ENCODE measurements at regions not wholly inside any gene's neighbourhood (a gene's known extent, or its start where the extent isn't known, plus 50 kb on each side); places are given as distances from the start of the nearest gene placed in this dataset.

- Histone ChIP-seq H3K27me3 (ENCODE audit: insufficient read depth, poor library complexity, severe bottlenecking) (no peaks in the 10 kb centered on the region), H3K4me3 (ENCODE audit: severe bottlenecking) (no peak overlapping the region), H3K27ac (ENCODE audit: poor library complexity, severe bottlenecking) (no peak overlapping the region), H3K36me3 (ENCODE audit: low read depth) (no peaks in the 10 kb centered on the region), H3K9me3 (ENCODE audit: severe bottlenecking) (no peaks in the 10 kb centered on the region), H3K4me1 (ENCODE audit: insufficient read depth, poor library complexity, severe bottlenecking) (no peaks in the 10 kb centered on the region)
- ATAC-seq (ENCODE audit: low read depth): no peak
- no peak for DNase-seq (ENCODE audit: low spot score)
- TF ChIP-seq, protein P1, sequence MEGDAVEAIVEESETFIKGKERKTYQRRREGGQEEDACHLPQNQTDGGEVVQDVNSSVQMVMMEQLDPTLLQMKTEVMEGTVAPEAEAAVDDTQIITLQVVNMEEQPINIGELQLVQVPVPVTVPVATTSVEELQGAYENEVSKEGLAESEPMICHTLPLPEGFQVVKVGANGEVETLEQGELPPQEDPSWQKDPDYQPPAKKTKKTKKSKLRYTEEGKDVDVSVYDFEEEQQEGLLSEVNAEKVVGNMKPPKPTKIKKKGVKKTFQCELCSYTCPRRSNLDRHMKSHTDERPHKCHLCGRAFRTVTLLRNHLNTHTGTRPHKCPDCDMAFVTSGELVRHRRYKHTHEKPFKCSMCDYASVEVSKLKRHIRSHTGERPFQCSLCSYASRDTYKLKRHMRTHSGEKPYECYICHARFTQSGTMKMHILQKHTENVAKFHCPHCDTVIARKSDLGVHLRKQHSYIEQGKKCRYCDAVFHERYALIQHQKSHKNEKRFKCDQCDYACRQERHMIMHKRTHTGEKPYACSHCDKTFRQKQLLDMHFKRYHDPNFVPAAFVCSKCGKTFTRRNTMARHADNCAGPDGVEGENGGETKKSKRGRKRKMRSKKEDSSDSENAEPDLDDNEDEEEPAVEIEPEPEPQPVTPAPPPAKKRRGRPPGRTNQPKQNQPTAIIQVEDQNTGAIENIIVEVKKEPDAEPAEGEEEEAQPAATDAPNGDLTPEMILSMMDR (IDR thresholded peaks at IDR 0.05; ENCODE audit: poor library complexity, severe bottlenecking): no peak
These were observed 74.4 kb upstream of the TRIB2 start for GRCh38 chr2:12642332-12642731.

GRCh38 chr2:12642859-12643258, 73.9 kb upstream of the TRIB2 start:
- Histone ChIP-seq H3K36me3 (ENCODE audit: low read depth) (no peaks in the 10 kb centered on the region), H3K27ac (ENCODE audit: poor library complexity, severe bottlenecking) (no peak overlapping the region), H3K9me3 (ENCODE audit: severe bottlenecking) (no peaks in the 10 kb centered on the region), H3K4me1 (ENCODE audit: insufficient read depth, poor library complexity, severe bottlenecking) (no peaks in the 10 kb centered on the region), H3K27me3 (ENCODE audit: insufficient read depth, poor library complexity, severe bottlenecking) (no peaks in the 10 kb centered on the region), H3K4me3 (ENCODE audit: severe bottlenecking) (no peak overlapping the region)
- TF ChIP-seq, protein P1 (IDR thresholded peaks at IDR 0.05; ENCODE audit: poor library complexity, severe bottlenecking): no peak
- no peak for DNase-seq (ENCODE audit: low spot score)
- no peak for ATAC-seq (ENCODE audit: low read depth)

GRCh38 chr2:12649602-12650400, 66.9 kb upstream of the TRIB2 start:
- Histone ChIP-seq H3K27ac (ENCODE audit: poor library complexity, severe bottlenecking) (no peak overlapping the region), H3K27me3 (ENCODE audit: insufficient read depth, poor library complexity, severe bottlenecking) (no peaks in the 10 kb centered on the region), H3K4me1 (ENCODE audit: insufficient read depth, poor library complexity, severe bottlenecking) (no peaks in the 10 kb centered on the region), H3K9me3 (ENCODE audit: severe bottlenecking) (no peaks in the 10 kb centered on the region), H3K36me3 (ENCODE audit: low read depth) (no peaks in the 10 kb centered on the region), H3K4me3 (ENCODE audit: severe bottlenecking) (no peak overlapping the region)
- no peak for DNase-seq (ENCODE audit: low spot score)
- TF ChIP-seq, protein P1 (IDR thresholded peaks at IDR 0.05; ENCODE audit: poor library complexity, severe bottlenecking): no peak
- no peak for ATAC-seq (ENCODE audit: low read depth)

DNA sequence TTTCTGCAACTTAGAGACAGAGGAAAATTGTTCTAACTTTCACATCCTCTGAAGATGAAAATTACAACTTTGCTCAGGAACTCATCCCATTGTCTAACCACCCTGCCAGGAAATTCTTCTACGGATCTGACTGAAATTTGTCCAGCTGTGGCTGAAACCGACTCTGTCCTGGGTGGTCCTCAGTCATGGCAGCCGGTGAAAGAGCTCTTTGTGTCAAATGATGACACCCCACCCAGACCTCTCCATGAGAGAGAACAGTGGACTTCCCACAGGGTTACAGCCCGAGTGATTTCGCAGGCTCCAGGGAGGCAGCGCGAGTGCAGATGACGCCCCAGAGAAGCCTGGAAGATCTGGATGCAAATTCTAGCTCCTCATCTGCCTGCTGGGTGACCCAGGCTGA, 65.1 kb upstream of the TRIB2 start:
- TF ChIP-seq, protein P1 (IDR thresholded peaks at IDR 0.05; ENCODE audit: poor library complexity, severe bottlenecking): no peak
- no peak for ATAC-seq (ENCODE audit: low read depth)
- Histone ChIP-seq H3K9me3 (ENCODE audit: severe bottlenecking) (no peaks in the 10 kb centered on the region), H3K4me1 (ENCODE audit: insufficient read depth, poor library complexity, severe bottlenecking) (no peaks in the 10 kb centered on the region), H3K27ac (ENCODE audit: poor library complexity, severe bottlenecking) (no peak overlapping the region), H3K36me3 (ENCODE audit: low read depth) (no peaks in the 10 kb centered on the region), H3K27me3 (ENCODE audit: insufficient read depth, poor library complexity, severe bottlenecking) (no peaks in the 10 kb centered on the region), H3K4me3 (ENCODE audit: severe bottlenecking) (no peak overlapping the region)
- no peak for DNase-seq (ENCODE audit: low spot score)

DNA sequence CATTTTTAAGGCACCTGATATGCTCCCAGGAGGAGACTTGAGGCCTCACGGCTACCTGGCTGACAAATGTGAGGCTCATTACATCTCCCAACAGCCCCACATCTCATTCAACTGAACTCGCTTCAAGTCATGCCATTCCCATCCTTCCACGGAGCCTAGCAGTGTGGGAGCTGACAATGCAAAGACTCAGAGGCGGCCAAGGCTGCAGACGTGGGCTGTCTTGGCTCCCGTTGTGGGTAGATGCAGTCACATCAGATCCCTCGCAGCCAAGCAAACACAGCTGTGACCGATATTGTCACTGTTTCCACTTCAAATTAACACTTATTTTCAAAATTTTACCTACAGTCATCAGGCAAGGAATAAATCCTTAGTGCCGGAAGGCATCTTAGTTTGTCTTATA, 64.0 kb upstream of the TRIB2 start:
- Histone ChIP-seq H3K27ac (ENCODE audit: poor library complexity, severe bottlenecking) (no peak overlapping the region), H3K4me3 (ENCODE audit: severe bottlenecking) (no peak overlapping the region), H3K36me3 (ENCODE audit: low read depth) (no peaks in the 10 kb centered on the region), H3K27me3 (ENCODE audit: insufficient read depth, poor library complexity, severe bottlenecking) (no peaks in the 10 kb centered on the region), H3K4me1 (ENCODE audit: insufficient read depth, poor library complexity, severe bottlenecking) (no peaks in the 10 kb centered on the region), H3K9me3 (ENCODE audit: severe bottlenecking) (no peaks in the 10 kb centered on the region)
- no peak for DNase-seq (ENCODE audit: low spot score)
- ATAC-seq (ENCODE audit: low read depth): no peak
- TF ChIP-seq, protein P1 (IDR thresholded peaks at IDR 0.05; ENCODE audit: poor library complexity, severe bottlenecking): no peak
